IMR-90 (cell line): ENCODE measurements at regions not wholly inside any gene's neighbourhood (a gene's known extent, or its start where the extent isn't known, plus 50 kb on each side); places are given as distances from the start of the nearest gene placed in this dataset.

Source experiments
- ATAC-seq: fragments of 200-7000 bp; cut with Tn5 transposase; 2 replicates; pipeline ENCODE4 v1.9.1; 2020; ENCODE audit warnings: low read depth, mild to moderate bottlenecking, moderate library complexity
- BruUV-seq: library from RNA; stranded (reverse); fragments of 400-500 nt; replicated peaks from 2 replicates; lab custom pipeline; 2021; lab: Mats Ljungman, UMichigan
- CTCF ChIA-PET: fragments of 300-600 bp; formaldehyde crosslinking; extraction: SDS; loops from one replicate; lab custom pipeline; 2021; ENCODE audit warnings: antibody characterized with exemption; lab: Yijun Ruan, JAX
- POLR2A ChIA-PET: fragments of 300-600 bp; sonication (Branson Sonifier 250); formaldehyde crosslinking; loops from one replicate; lab custom pipeline; 2022; ENCODE audit warnings: antibody characterized with exemption; ENCODE audit not compliant: unreplicated experiment; lab: Charles Lee
- DNase-seq: peaks from one replicate; pipeline ENCODE4 v3.0.0; 2013
- H2AFZ ChIP-seq: replicated peaks from 2 replicates; pipeline ENCODE3; 2013; ENCODE audit warnings: low read length, mild to moderate bottlenecking; ENCODE audit not compliant: poor library complexity
- H2AK5ac ChIP-seq: 2 replicates; pipeline ENCODE4 v1.6.1; 2013; ENCODE audit warnings: low read depth, low read length, inconsistent platforms
- H2AK9ac ChIP-seq: replicated peaks from 2 replicates; pipeline ENCODE3; 2013; ENCODE audit warnings: mild to moderate bottlenecking, low read depth, low read length, moderate library complexity; ENCODE audit not compliant: poor library complexity
- H2BK120ac ChIP-seq: 2 replicates; pipeline ENCODE4 v1.6.1; 2013; ENCODE audit warnings: low read depth, low read length, inconsistent platforms
- H2BK15ac ChIP-seq: 3 replicates; pipeline ENCODE4 v1.6.1; 2013; ENCODE audit warnings: low read depth, low read length, inconsistent platforms
- H2BK20ac ChIP-seq: 2 replicates; pipeline ENCODE4 v1.6.1; 2013; ENCODE audit warnings: low read depth, mild to moderate bottlenecking, inconsistent platforms, low read length, moderate library complexity
- H2BK5ac ChIP-seq: 2 replicates; pipeline ENCODE4 v1.6.1; 2013; ENCODE audit warnings: mild to moderate bottlenecking, low read depth, low read length, inconsistent platforms; ENCODE audit not compliant: poor library complexity, severe bottlenecking
- H3K14ac ChIP-seq: replicated peaks from 2 replicates; pipeline ENCODE4 v1.6.1; 2013; ENCODE audit warnings: low read depth, low read length, inconsistent platforms
- H3K18ac ChIP-seq: 2 replicates; pipeline ENCODE4 v1.6.1; 2013; ENCODE audit warnings: low read depth, low read length, control low read depth
- H3K23ac ChIP-seq: 2 replicates; pipeline ENCODE4 v1.6.1; 2013; ENCODE audit warnings: low read depth, low read length, inconsistent platforms
- H3K27ac ChIP-seq: 2 replicates; pipeline ENCODE4 v1.5.1; 2013; ENCODE audit warnings: mild to moderate bottlenecking, control low read depth, low read length; ENCODE audit not compliant: insufficient read depth
- H3K27me3 ChIP-seq: 2 replicates; pipeline ENCODE4 v1.6.1; 2013; ENCODE audit warnings: low read length; ENCODE audit not compliant: control insufficient read depth, insufficient read depth
- H3K36me3 ChIP-seq: 2 replicates; pipeline ENCODE4 v1.6.1; 2013; ENCODE audit warnings: low read length, mixed read lengths; ENCODE audit not compliant: control insufficient read depth, insufficient read depth
- H3K4ac ChIP-seq: 2 replicates; pipeline ENCODE4 v1.6.1; 2013; ENCODE audit warnings: low read depth, low read length, inconsistent platforms
- H3K4me1 ChIP-seq: 2 replicates; pipeline ENCODE4 v1.6.1; 2013; ENCODE audit warnings: low read length, mixed read lengths; ENCODE audit not compliant: control insufficient read depth, insufficient read depth
- H3K4me2 ChIP-seq: 2 replicates; pipeline ENCODE4 v1.6.1; 2013; ENCODE audit warnings: low read depth, mild to moderate bottlenecking, control low read depth, low read length, moderate library complexity
- H3K4me3 ChIP-seq: 2 replicates; pipeline ENCODE4 v1.5.1; 2013; ENCODE audit warnings: low read depth, mild to moderate bottlenecking, control low read depth, low read length, moderate library complexity; ENCODE audit not compliant: insufficient read depth
- H3K56ac ChIP-seq: 2 replicates; pipeline ENCODE4 v1.6.1; 2013; ENCODE audit warnings: low read length, inconsistent platforms; ENCODE audit not compliant: insufficient read depth; ENCODE audit errors: extremely low read depth
- H3K79me1 ChIP-seq, 2 experiments: 2 replicates each; pipeline ENCODE4 v1.6.1; 2013; ENCODE audit warnings: low read length in 2 of 2, inconsistent platforms in 1 of 2, low read depth in 1 of 2
- H3K9ac ChIP-seq: 2 replicates; pipeline ENCODE4 v1.6.1; 2013; ENCODE audit warnings: low read depth, low read length, control low read depth
- H3K9me1 ChIP-seq: 2 replicates; pipeline ENCODE4 v1.6.1; 2013; ENCODE audit warnings: low read length, inconsistent platforms; ENCODE audit not compliant: insufficient read depth
- H3K9me3 ChIP-seq: 2 replicates; pipeline ENCODE4 v1.6.1; 2013; ENCODE audit warnings: low read length; ENCODE audit not compliant: control insufficient read depth, insufficient read depth
- H4K20me1 ChIP-seq: 2 replicates; pipeline ENCODE4 v1.6.1; 2013; ENCODE audit warnings: low read length, inconsistent platforms; ENCODE audit not compliant: insufficient read depth
- H4K5ac ChIP-seq: 2 replicates; pipeline ENCODE4 v1.6.1; 2013; ENCODE audit warnings: mild to moderate bottlenecking, low read depth, low read length, control low read depth
- H4K8ac ChIP-seq, 2 experiments: 2 replicates each; pipeline ENCODE4 v1.6.1; 2013; ENCODE audit warnings: low read depth in 2 of 2, low read length in 2 of 2, control low read depth in 1 of 2, inconsistent platforms in 1 of 2
- H4K91ac ChIP-seq: 2 replicates; pipeline ENCODE4 v1.6.1; 2013; ENCODE audit warnings: low read depth, low read length, inconsistent platforms; ENCODE audit not compliant: insufficient read depth
- BHLHE40 ChIP-seq: fragments of 150-350 bp; IDR thresholded peaks from 2 replicates; pipeline ENCODE4 v1.6.1; 2016; ENCODE audit warnings: mild to moderate bottlenecking, low read depth, low read length
- CEBPB ChIP-seq: IDR thresholded peaks from 2 replicates; pipeline ENCODE4 v1.6.1; 2012; ENCODE audit warnings: low read depth, low read length, improper control_type of control experiment
- CHD1 ChIP-seq: IDR thresholded peaks from 2 replicates; pipeline ENCODE4 v1.6.1; 2012; ENCODE audit warnings: low read depth, low read length, improper control_type of control experiment
- FOS ChIP-seq: fragments of 150-350 bp; IDR thresholded peaks from 2 replicates; pipeline ENCODE4 v1.6.1; 2016; ENCODE audit warnings: low read depth, low read length
- MAFK ChIP-seq: IDR thresholded peaks from 2 replicates; pipeline ENCODE4 v1.6.1; 2012; ENCODE audit warnings: low read depth, low read length, improper control_type of control experiment
- MAZ ChIP-seq: IDR thresholded peaks from 2 replicates; pipeline ENCODE4 v1.6.1; 2012; ENCODE audit warnings: low read depth, mild to moderate bottlenecking, low read length, improper control_type of control experiment, moderate library complexity, borderline replicate concordance
- MXI1 ChIP-seq: IDR thresholded peaks from 2 replicates; pipeline ENCODE4 v1.6.1; 2012; ENCODE audit warnings: low read depth, mild to moderate bottlenecking, low read length, moderate library complexity, borderline replicate concordance
- NFE2L2 ChIP-seq: fragments of 150-350 bp; IDR thresholded peaks from 2 replicates; pipeline ENCODE4 v1.6.1; 2016; ENCODE audit warnings: low read depth, mild to moderate bottlenecking, low read length
- RAD21 ChIP-seq: IDR thresholded peaks from 2 replicates; pipeline ENCODE4 v1.6.1; 2012; ENCODE audit warnings: low read length, improper control_type of control experiment
- RCOR1 ChIP-seq: IDR thresholded peaks from 2 replicates; pipeline ENCODE4 v1.6.1; 2012; ENCODE audit warnings: mild to moderate bottlenecking, low read length, improper control_type of control experiment; ENCODE audit not compliant: insufficient replicate concordance
- SMC3 ChIP-seq: fragments of 150-350 bp; IDR thresholded peaks from 2 replicates; pipeline ENCODE4 v1.6.1; 2016; ENCODE audit warnings: low read depth, mild to moderate bottlenecking, antibody characterized with exemption, low read length, moderate library complexity
- WGBS, 2 experiments: methylation state at CpG; one replicate each; pipeline versions ENCODE4 v1.1.5 to v1.1.7; 2013; ENCODE audit warnings: missing lambda C conversion rate in 2 of 2; ENCODE audit not compliant: insufficient read length in 1 of 2; ENCODE audit errors: extremely low coverage in 2 of 2; 5-methylcytosine and 5-hydroxymethylcytosine counted together
- dilution Hi-C: fragments of 300-500 bp; cut with HindIII; formaldehyde crosslinking; loops from one replicate; pipeline ENCODE4 v1.14.3; 2018; ENCODE audit warnings: low sequenced_read_pairs; ENCODE audit not compliant: unreplicated experiment
- in situ Hi-C: fragments of 300-500 bp; cut with MboI; formaldehyde crosslinking; loops from 3 replicates; pipeline ENCODE4 v1.14.3; 2019; ENCODE audit warnings: low sequenced_read_pairs, inconsistent platforms, mixed read lengths
- intact Hi-C: fragments of 100-400 bp; cut with micrococcal nuclease; formaldehyde crosslinking; loops from 2 replicates; pipeline ENCODE4 v1.10.0; 2022
- TF ChIP-seq, protein P1 (sequence below): fragments of 150-350 bp; IDR thresholded peaks from 2 replicates; pipeline ENCODE4 v1.6.1; 2017; ENCODE audit warnings: mild to moderate bottlenecking, antibody characterized with exemption, low read length, low read depth
- TF ChIP-seq, protein P2 (sequence below): fragments of 150-350 bp; IDR thresholded peaks from 2 replicates; pipeline ENCODE4 v1.6.1; 2016; ENCODE audit warnings: low read depth, mild to moderate bottlenecking, low read length, moderate library complexity, borderline replicate concordance
- TF ChIP-seq, protein P3 (sequence below): conservative IDR thresholded peaks from 2 replicates; pipeline ENCODE4 v1.5.1; 2012; ENCODE audit warnings: mild to moderate bottlenecking, low read depth, low read length, improper control_type of control experiment

DNA sequence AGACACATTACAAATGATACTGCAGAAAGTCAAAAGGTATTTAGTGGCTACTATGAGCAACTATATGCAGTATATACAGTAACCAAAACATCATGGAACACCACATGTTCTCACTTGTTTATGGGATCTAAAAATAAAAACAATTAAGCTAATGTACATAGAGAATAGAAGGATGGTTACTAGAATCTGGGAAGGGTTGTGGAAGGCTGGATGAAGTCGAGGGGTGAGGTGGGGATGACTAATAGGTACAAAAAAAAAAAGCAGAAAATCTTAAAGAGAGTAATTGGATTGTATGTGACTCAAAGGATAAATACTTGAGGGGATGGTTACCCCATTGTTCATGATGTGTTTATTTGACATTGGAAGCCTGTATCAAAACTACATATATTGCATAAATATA lies 848.8 kb upstream of the GBE1 start:
- no peak for DNase-seq
- Histone ChIP-seq H3K27ac (no peak overlapping the region), H2BK20ac (no peak overlapping the region), H3K4me3 (no peak overlapping the region), H2AFZ (no peak overlapping the region), H3K4me2 (no peak overlapping the region), H3K27me3 (no peaks in the 10 kb centered on the region), H2BK15ac (no peak overlapping the region), H3K23ac (no peak overlapping the region), H4K5ac (no peak overlapping the region), H2AK9ac (no peak overlapping the region), H2BK5ac (no peak overlapping the region), H4K91ac (no peak overlapping the region), H4K20me1 (no peaks in the 10 kb centered on the region), H3K14ac (no peak overlapping the region), H3K18ac (no peak overlapping the region), H2AK5ac (no peak overlapping the region), H3K56ac (no peak overlapping the region), H3K36me3 (no peaks in the 10 kb centered on the region), H4K8ac (no peak overlapping the region), H3K9me3 (no peaks in the 10 kb centered on the region; the same call in 1 of the 2 replicates), H3K9ac (no peak overlapping the region), H3K79me1 (no peaks in the 10 kb centered on the region), H3K9me1 (no peaks in the 10 kb centered on the region), H2BK120ac (no peak overlapping the region), H3K4me1 (no peaks in the 10 kb centered on the region), H3K4ac (no peak overlapping the region)
- ChIA-PET POLR2A (no interaction called here), CTCF (no interaction called here)
- TF ChIP-seq RCOR1, result no peak
- no peak for TF ChIP-seq RAD21
- TF ChIP-seq FOS, result no peak
- TF ChIP-seq, protein P1, sequence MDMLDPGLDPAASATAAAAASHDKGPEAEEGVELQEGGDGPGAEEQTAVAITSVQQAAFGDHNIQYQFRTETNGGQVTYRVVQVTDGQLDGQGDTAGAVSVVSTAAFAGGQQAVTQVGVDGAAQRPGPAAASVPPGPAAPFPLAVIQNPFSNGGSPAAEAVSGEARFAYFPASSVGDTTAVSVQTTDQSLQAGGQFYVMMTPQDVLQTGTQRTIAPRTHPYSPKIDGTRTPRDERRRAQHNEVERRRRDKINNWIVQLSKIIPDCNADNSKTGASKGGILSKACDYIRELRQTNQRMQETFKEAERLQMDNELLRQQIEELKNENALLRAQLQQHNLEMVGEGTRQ, result no peak
- TF ChIP-seq MAZ, result no peak
- no peak for TF ChIP-seq MXI1
- TF ChIP-seq SMC3, result no peak
- TF ChIP-seq CHD1, result no peak
- TF ChIP-seq NFE2L2, result no peak
- no peak for TF ChIP-seq CEBPB
- TF ChIP-seq, protein P2, sequence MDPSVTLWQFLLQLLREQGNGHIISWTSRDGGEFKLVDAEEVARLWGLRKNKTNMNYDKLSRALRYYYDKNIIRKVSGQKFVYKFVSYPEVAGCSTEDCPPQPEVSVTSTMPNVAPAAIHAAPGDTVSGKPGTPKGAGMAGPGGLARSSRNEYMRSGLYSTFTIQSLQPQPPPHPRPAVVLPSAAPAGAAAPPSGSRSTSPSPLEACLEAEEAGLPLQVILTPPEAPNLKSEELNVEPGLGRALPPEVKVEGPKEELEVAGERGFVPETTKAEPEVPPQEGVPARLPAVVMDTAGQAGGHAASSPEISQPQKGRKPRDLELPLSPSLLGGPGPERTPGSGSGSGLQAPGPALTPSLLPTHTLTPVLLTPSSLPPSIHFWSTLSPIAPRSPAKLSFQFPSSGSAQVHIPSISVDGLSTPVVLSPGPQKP, result no peak
- no peak for TF ChIP-seq MAFK
- TF ChIP-seq BHLHE40, result no peak
- TF ChIP-seq, protein P3, sequence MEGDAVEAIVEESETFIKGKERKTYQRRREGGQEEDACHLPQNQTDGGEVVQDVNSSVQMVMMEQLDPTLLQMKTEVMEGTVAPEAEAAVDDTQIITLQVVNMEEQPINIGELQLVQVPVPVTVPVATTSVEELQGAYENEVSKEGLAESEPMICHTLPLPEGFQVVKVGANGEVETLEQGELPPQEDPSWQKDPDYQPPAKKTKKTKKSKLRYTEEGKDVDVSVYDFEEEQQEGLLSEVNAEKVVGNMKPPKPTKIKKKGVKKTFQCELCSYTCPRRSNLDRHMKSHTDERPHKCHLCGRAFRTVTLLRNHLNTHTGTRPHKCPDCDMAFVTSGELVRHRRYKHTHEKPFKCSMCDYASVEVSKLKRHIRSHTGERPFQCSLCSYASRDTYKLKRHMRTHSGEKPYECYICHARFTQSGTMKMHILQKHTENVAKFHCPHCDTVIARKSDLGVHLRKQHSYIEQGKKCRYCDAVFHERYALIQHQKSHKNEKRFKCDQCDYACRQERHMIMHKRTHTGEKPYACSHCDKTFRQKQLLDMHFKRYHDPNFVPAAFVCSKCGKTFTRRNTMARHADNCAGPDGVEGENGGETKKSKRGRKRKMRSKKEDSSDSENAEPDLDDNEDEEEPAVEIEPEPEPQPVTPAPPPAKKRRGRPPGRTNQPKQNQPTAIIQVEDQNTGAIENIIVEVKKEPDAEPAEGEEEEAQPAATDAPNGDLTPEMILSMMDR, result no peak
- dilution Hi-C loops, result no loop called here
- intact Hi-C loops, result no loop called here
- no CpG with 5 or more reads among the region's 1 CpG for WGBS, 2 experiments
- in situ Hi-C loops, result no loop called here
- BruUV-seq, result no TSS peak
- ATAC-seq, result no peak
